ENCODE measurements at regions not wholly inside any gene's neighbourhood (a gene's known extent, or its start where the extent isn't known, plus 50 kb on each side); places are given as distances from the start of the nearest gene placed in this dataset.

DNA sequence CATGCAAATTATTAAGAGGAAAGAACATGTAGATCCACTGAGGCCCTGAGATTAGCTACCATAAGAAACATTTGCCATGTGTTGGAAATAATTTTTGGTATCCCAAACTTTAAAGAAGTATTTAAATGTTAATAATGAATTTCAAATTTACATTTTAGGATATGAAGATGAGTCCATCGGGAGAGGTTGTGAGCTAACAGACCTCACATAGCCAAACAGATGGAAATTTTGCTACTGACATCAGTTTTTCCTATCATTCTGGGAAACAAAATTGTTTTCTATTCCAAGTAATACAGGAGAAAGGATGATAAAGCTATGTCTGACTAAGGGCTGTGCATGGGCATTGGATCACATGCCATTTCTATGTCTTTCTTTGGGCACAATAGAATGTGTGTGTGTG is 809.6 kb downstream of the TENT5A start:
- Histone ChIP-seq H3K9me2 (ENCODE audit: insufficient read depth) (no peaks in the 10 kb centered on the region; the same call in 1 of the 2 replicates), H3K36me3 (ENCODE audit: insufficient read depth) (no peaks in the 10 kb centered on the region), H3K4me3 (no peak overlapping the region), H4K20me1 (replicated peaks; ENCODE audit: insufficient read depth) (no peaks in the 10 kb centered on the region), H3K27ac (ENCODE audit: low read depth) (no peak overlapping the region), H3F3A (replicated peaks; ENCODE audit: low read depth) (no peaks in the 10 kb centered on the region), H3K79me2 (replicated peaks; ENCODE audit: insufficient read depth) (no peaks in the 10 kb centered on the region), H2AFZ (no peak overlapping the region), H3K27me3 (ENCODE audit: insufficient read depth) (no peaks in the 10 kb centered on the region), H3K4me1 (ENCODE audit: insufficient read depth) (no peaks in the 10 kb centered on the region), H3K4me2 (no peak overlapping the region)
- Mint-ChIP-seq H3K36me3 (ENCODE audit: low read depth) (no peaks in the 10 kb centered on the region; the same call in 2 of the 3 replicates), H3K27me3 (ENCODE audit: insufficient read depth, low read depth, poor library complexity) (no peaks in the 10 kb centered on the region), H3K4me3 (no peak overlapping the region), H3K27ac (no peak overlapping the region), H3K9me3 (no peaks in the 10 kb centered on the region), H3K4me1 (no peaks in the 10 kb centered on the region)
- ATAC-seq (no peak), DNase-seq (ENCODE audit: low spot score) (no peak)
- TF ChIP-seq EZH2 (IDR thresholded peaks at IDR 0.05; ENCODE audit: low read depth, unreplicated experiment): no peak
- no peak for TF ChIP-seq EZH2phosphoT487 (IDR thresholded peaks at IDR 0.05; ENCODE audit: unreplicated experiment)
- TF ChIP-seq, protein P1, sequence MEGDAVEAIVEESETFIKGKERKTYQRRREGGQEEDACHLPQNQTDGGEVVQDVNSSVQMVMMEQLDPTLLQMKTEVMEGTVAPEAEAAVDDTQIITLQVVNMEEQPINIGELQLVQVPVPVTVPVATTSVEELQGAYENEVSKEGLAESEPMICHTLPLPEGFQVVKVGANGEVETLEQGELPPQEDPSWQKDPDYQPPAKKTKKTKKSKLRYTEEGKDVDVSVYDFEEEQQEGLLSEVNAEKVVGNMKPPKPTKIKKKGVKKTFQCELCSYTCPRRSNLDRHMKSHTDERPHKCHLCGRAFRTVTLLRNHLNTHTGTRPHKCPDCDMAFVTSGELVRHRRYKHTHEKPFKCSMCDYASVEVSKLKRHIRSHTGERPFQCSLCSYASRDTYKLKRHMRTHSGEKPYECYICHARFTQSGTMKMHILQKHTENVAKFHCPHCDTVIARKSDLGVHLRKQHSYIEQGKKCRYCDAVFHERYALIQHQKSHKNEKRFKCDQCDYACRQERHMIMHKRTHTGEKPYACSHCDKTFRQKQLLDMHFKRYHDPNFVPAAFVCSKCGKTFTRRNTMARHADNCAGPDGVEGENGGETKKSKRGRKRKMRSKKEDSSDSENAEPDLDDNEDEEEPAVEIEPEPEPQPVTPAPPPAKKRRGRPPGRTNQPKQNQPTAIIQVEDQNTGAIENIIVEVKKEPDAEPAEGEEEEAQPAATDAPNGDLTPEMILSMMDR (conservative IDR thresholded peaks at IDR 0.05; ENCODE audit: low read depth in 2 of 2): no peak
- TF ChIP-seq STAT1 (IDR thresholded peaks at IDR 0.05; ENCODE audit: unreplicated experiment): no peak
- no peak for TF ChIP-seq CREB1 (CRISPR knock-in tag; IDR thresholded peaks at IDR 0.05; ENCODE audit: low read depth)
- TF ChIP-seq JUNB (IDR thresholded peaks at IDR 0.05; ENCODE audit: unreplicated experiment): no peak
- no peak for TF ChIP-seq ZNF462 (CRISPR knock-in tag; IDR thresholded peaks at IDR 0.05)
- TF ChIP-seq, protein P2, sequence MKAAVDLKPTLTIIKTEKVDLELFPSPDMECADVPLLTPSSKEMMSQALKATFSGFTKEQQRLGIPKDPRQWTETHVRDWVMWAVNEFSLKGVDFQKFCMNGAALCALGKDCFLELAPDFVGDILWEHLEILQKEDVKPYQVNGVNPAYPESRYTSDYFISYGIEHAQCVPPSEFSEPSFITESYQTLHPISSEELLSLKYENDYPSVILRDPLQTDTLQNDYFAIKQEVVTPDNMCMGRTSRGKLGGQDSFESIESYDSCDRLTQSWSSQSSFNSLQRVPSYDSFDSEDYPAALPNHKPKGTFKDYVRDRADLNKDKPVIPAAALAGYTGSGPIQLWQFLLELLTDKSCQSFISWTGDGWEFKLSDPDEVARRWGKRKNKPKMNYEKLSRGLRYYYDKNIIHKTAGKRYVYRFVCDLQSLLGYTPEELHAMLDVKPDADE (IDR thresholded peaks at IDR 0.05): no peak
- no peak for TF ChIP-seq NANOG (IDR thresholded peaks at IDR 0.05; ENCODE audit: borderline replicate concordance)
- TF ChIP-seq ZNF331 (CRISPR knock-in tag; IDR thresholded peaks at IDR 0.05; ENCODE audit: low read depth): no peak
- no peak for TF ChIP-seq POLR2AphosphoS5 (IDR thresholded peaks at IDR 0.05; ENCODE audit: low read depth)
- TF ChIP-seq, protein P3, sequence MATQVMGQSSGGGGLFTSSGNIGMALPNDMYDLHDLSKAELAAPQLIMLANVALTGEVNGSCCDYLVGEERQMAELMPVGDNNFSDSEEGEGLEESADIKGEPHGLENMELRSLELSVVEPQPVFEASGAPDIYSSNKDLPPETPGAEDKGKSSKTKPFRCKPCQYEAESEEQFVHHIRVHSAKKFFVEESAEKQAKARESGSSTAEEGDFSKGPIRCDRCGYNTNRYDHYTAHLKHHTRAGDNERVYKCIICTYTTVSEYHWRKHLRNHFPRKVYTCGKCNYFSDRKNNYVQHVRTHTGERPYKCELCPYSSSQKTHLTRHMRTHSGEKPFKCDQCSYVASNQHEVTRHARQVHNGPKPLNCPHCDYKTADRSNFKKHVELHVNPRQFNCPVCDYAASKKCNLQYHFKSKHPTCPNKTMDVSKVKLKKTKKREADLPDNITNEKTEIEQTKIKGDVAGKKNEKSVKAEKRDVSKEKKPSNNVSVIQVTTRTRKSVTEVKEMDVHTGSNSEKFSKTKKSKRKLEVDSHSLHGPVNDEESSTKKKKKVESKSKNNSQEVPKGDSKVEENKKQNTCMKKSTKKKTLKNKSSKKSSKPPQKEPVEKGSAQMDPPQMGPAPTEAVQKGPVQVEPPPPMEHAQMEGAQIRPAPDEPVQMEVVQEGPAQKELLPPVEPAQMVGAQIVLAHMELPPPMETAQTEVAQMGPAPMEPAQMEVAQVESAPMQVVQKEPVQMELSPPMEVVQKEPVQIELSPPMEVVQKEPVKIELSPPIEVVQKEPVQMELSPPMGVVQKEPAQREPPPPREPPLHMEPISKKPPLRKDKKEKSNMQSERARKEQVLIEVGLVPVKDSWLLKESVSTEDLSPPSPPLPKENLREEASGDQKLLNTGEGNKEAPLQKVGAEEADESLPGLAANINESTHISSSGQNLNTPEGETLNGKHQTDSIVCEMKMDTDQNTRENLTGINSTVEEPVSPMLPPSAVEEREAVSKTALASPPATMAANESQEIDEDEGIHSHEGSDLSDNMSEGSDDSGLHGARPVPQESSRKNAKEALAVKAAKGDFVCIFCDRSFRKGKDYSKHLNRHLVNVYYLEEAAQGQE (IDR thresholded peaks at IDR 0.05; ENCODE audit: unreplicated experiment): no peak
- TF ChIP-seq ZNF114 (CRISPR knock-in tag; IDR thresholded peaks at IDR 0.05): no peak

All from GM23338 (cell line).